ENCODE measurements at regions not wholly inside any gene's neighbourhood (a gene's known extent, or its start where the extent isn't known, plus 50 kb on each side); places are given as distances from the start of the nearest gene placed in this dataset.

DNA sequence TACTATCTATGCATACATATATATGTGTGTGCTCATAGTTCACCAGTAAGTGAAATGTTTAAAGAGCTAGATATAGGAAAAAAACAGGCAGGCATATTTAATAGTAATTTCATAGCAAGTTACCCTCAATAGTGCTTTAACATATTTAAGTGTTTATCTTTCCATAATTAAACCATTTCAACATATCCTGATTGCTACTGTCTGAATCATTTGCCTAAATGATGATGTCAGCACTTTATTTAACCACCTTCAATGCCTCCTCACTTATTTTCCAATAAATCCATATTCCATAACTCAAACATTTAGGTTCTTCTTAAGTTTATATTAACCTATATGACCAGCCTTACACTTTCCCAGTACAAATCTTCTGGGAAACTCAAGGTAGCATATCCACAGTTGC, 601.1 kb downstream of the ARL4A start:
- Histone ChIP-seq H3K27ac (no peak overlapping the region), H3K4me1 (no peaks in the 10 kb centered on the region), H3K27me3 (no peaks in the 10 kb centered on the region), H3K9me3 (no peaks in the 10 kb centered on the region), H3K4me3 (no peak overlapping the region), H3K36me3 (no peaks in the 10 kb centered on the region)
- TF ChIP-seq, protein P1, sequence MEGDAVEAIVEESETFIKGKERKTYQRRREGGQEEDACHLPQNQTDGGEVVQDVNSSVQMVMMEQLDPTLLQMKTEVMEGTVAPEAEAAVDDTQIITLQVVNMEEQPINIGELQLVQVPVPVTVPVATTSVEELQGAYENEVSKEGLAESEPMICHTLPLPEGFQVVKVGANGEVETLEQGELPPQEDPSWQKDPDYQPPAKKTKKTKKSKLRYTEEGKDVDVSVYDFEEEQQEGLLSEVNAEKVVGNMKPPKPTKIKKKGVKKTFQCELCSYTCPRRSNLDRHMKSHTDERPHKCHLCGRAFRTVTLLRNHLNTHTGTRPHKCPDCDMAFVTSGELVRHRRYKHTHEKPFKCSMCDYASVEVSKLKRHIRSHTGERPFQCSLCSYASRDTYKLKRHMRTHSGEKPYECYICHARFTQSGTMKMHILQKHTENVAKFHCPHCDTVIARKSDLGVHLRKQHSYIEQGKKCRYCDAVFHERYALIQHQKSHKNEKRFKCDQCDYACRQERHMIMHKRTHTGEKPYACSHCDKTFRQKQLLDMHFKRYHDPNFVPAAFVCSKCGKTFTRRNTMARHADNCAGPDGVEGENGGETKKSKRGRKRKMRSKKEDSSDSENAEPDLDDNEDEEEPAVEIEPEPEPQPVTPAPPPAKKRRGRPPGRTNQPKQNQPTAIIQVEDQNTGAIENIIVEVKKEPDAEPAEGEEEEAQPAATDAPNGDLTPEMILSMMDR (IDR thresholded peaks at IDR 0.05) = no peak
- no peak for TF ChIP-seq POLR2A (IDR thresholded peaks at IDR 0.05)
- intact Hi-C loops (cut with DNase I) = loop anchor here in 5 of 10 donors (10.0 kb wide), 3 partner anchors 456 to 1176 kb away; no protein-coding TSS in a partner anchor
- ATAC-seq (no peak), DNase-seq (no peak)

DNA sequence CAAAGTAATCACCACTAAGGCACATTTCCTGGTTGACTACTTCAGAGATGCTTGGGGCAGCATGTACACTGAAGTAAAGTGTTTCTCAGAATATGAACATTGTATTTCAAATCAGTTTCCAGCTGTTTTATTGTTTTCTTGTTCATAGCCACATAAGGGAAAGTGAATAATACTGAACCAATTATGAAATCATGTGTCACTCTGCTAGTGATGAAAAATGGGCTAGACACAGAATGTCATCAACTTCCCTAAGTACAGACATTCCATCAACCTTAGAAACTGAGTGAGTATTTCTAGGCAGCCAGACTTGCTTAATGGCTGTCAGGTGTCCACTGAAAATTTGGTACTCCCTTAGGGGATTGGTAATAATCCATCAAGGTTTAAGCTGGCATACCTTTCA, 603.5 kb downstream of the ARL4A start:
- H3K4me3 ChIP-seq = no peak overlapping the region
- no peak overlapping the region for H3K27ac ChIP-seq
- DNase-seq = no peak
- no peaks in the 10 kb centered on the region for H3K4me1 ChIP-seq
- no peaks in the 10 kb centered on the region for H3K36me3 ChIP-seq
- H3K9me3 ChIP-seq = no peaks in the 10 kb centered on the region
- TF ChIP-seq, protein P1 (IDR thresholded peaks at IDR 0.05) = no peak
- TF ChIP-seq POLR2A (IDR thresholded peaks at IDR 0.05) = no peak
- intact Hi-C loops (cut with DNase I) = no loop called here
- ATAC-seq = peak in 1 of 4 donors; percentile 56
- H3K27me3 ChIP-seq = no peaks in the 10 kb centered on the region

DNA sequence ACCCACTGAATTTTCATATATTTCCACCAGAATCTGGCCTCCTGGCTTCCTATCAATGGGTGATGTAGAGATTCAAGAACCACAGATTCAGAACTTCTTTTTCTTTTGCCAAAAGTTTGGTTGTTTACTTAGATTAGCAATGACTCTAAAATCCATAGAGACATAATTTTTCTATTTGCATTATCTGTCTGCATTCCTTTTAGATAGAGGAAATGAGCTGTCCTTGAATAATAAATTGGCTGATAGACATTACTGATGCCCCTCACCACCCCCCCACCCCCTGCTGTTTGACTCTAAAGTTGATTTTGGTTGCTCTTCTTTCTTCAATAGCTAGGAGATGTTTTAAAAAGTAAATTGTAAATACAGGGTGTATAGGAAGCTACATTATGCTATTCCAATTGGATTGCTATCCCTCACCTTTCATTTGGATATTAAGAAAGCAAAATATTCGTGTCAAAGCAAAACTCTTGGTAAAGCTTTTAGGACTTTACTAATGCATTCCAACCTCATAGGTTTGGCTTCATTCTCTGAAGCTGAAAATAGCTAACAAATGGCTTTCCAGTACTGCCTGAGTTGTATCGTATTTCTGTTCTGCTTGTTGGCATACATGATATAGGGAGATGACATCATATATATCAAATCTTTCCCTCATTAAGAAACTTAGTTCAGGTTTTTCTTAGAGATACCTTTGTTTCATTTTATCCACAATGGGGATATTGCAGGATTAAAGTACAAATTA, 606.0 kb downstream of the ARL4A start:
- Histone ChIP-seq H3K27me3 (no peaks in the 10 kb centered on the region), H3K4me1 (no peaks in the 10 kb centered on the region), H3K4me3 (no peak overlapping the region), H3K27ac (no peak overlapping the region), H3K9me3 (no peaks in the 10 kb centered on the region), H3K36me3 (no peaks in the 10 kb centered on the region)
- WGBS, 4 donors = 52 to 67% (median 57%) methylated on average over 2 of the region's 2 CpGs
- TF ChIP-seq, protein P1 (IDR thresholded peaks at IDR 0.05) = no peak
- no peak for TF ChIP-seq POLR2A (IDR thresholded peaks at IDR 0.05)
- intact Hi-C loops (cut with DNase I) = no loop called here
- DNase-seq (no peak), ATAC-seq (no peak)

DNA sequence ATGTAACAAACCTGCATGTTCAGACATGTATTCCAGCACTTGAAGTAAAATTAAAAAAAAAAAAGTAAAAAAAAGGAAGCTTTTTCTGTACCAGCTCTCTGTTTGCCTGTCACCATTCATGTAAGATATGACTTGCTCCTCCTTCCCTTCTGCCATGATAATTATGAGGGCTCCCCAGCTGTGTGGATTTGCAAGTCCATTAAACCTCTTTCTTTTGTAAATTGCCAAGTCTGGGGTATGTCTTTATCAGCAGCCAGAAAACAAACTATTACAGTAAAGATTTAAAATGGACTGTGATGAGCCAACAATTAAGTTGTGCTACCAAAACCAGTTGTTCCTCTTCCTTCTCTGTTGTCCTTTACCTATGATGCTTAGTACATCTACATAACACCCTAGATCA, 619.6 kb downstream of the ARL4A start:
- Histone ChIP-seq H3K9me3 (peaks cover 0 to 11% (median 0%) of the 10 kb centered on the region in 12 donors), H3K4me3 (no peak overlapping the region), H3K4me1 (no peaks in the 10 kb centered on the region), H3K36me3 (no peaks in the 10 kb centered on the region), H3K27me3 (no peaks in the 10 kb centered on the region), H3K27ac (no peak overlapping the region)
- no peak for ATAC-seq
- no peak for DNase-seq
- no peak for TF ChIP-seq POLR2A (IDR thresholded peaks at IDR 0.05)
- TF ChIP-seq, protein P1 (IDR thresholded peaks at IDR 0.05) = no peak
- intact Hi-C loops (cut with DNase I) = no loop called here

Measured in heart left ventricle (tissue), 16 donors.